T-helper 1 cell treated with Interleukin-12 subunit alpha and Interleukin-12 subunit beta and Interleukin-4 antibody, amounts not matched to agents 30 ng/mL and 1 ng/mL, for 36 hours (primary cell): ENCODE measurements at regions not wholly inside any gene's neighbourhood (a gene's known extent, or its start where the extent isn't known, plus 50 kb on each side); places are given as distances from the start of the nearest gene placed in this dataset.

Experiments
- intact Hi-C: fragments of 100-400 bp; cut with micrococcal nuclease; formaldehyde crosslinking; loops from one replicate; pipeline ENCODE4 v1.15.1; 2024

DNA sequence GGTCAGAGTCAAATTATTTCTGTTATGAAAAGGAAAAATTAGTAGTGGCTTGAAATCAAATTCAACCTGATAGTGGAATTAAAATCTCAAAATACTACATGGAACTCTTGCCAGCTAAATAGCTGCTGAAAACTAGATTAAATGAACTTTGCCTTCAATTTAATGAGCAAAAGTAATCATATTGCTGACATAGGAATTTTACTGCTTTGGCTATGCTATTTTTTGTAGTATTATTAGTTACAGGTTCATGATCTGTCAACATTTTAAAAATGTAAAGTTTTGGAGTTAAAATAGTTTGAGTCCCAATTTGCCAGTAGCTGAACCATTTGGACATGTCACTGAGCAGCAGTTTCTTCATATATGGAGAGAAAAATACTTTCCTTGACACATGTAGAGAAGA is 81.4 kb downstream of the RERGL start:
- intact Hi-C loops: no loop called here

DNA sequence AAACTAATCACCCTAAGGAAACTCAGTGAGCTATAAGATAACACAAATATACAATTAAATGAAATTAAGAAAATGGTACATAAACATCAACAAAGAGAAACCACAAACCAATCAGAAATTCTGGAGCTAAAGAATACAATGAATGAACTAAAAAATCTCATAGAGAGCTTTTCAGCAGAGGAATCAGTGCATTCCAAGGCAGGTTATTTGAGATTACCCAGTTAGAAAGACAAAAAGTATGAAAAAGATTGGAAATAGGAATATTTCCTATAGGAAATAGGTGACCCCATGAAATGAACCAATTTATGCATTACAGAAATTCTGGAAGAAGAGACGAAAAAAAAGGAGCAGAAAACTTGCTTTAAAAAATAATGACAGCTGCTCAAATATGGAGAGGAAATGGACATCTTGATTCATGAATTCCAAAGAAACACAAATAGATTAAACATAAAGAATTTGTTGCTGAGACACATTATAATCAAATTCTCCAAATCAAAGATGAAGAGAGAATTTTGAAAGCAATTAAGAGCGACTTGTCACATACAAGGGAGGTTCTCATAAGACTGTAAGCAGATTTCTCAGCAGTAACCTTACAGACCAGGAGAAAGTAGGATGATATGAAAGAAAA is 90.7 kb downstream of the RERGL start:
- intact Hi-C loops: no loop called here

DNA sequence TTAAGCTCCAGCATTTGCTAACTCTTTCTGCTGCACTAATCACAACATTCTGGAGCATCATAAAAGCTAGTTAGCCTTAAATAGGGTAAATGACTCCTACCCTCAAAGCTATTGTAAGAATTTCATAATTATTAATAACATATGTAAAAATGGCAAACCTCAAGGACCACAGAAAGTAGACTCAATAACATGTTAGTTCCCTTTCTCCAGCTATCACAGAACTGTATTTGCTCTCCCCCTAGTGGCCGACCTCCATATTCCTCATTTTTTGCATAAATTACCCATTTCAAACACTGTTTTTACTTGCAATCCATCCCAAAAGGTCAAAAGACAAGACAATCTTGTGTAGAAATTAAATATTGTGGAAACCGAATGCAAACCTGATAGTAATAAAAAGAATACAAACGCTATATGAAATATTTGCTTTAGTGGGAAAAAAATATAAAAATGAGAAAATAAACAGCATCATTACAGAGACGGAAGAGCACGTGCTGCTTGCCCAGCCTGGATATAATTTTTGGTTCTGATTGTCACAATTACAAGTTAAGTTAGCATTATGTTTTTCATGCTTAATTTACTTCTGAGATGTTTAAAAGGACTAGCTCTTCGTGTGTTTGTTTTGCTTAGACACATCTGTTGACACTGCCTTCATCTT is 97.9 kb downstream of the RERGL start:
- intact Hi-C loops: no loop called here

DNA sequence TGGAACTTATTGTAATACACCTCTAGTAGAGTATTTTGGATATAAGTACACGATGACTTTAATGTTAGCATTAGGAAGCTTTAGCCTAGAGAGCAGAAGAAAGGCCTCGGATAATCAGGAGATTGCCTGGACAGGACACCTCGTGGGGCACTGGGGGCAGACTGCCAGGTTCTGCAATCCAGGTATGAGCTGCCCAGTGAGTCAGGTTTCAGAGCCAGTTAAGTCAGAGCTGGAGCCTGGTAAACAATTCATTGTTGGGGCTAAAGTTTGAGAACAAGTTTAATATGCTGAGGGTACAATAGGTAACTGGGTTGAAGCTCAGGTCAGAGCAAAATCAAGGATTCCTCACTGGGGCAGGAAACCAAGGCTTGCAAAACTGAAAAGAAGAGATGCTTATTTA is 107.4 kb downstream of the RERGL start:
- intact Hi-C loops: no loop called here

DNA sequence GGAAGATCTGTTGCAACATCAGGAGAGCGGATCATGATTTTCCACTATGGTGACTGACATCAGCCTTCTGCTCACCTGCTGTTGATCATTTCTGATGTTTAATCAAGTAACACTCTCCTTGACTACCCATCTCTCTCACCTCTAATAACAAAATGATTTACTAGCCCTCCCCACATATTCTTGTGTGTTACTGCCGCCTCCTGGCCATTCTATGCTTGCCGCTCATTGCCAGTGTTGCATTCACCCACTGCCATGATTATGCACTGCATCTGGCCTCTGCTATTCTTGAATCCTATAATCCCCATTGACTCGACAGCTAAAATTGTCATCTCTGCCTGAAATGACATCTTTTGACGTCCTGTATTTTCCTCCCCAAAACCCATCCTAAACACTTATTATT is 113.8 kb downstream of the RERGL start:
- intact Hi-C loops: no loop called here

DNA sequence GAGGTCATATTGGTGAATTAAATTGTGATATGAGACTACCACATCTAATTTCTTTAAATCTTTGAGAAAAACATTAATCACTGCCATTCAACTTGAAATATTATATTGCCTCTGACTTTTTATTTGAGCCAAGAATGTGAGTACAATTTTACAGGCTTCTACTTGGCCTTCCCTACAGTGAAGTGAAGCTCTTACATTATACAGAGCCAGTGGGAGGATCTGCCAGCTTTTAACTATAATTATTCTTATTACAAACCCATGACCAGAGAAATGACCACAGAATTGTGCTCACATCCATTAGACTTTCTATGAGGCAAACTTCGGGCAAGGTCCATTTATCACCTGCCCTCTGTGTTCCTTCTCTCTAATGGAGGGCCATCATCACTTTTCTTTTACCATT is 114.2 kb downstream of the RERGL start:
- intact Hi-C loops: no loop called here

DNA sequence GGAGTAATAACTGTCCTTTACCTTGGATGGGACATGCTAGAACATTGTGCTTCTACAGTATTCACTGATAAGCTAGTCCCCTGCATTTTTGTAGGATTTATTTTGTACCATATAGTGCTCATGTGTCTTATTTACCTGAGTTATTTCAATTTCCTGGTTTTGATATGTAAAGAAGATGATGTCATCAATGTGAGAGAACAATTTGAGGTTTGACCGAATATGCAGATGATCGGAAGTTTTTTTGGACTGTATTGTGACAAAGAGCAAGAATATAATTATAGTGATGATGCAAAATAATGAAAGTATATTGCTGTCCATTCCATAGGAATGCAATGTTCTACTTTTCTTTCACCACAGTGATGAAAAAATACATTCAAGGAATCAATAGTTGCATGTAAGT is 114.8 kb downstream of the RERGL start:
- intact Hi-C loops: no loop called here

DNA sequence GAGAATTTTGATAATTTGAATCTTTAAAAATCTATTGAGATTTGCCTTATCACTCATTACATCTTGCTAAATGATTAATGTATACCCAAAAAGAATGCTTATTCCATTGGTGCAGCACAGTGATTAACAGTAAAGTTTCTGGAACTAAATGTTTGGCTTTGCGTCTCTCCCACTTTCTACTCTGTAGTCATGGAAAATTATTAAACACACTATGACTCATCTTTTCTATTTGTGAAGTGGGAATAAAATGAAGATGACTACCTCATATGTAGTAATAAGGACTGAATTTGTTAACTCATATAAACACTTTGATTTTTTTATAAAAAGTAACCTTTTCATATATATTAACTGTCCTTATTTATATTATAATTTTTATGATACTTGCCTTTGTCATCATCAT is 118.1 kb downstream of the RERGL start:
- intact Hi-C loops: no loop called here

DNA sequence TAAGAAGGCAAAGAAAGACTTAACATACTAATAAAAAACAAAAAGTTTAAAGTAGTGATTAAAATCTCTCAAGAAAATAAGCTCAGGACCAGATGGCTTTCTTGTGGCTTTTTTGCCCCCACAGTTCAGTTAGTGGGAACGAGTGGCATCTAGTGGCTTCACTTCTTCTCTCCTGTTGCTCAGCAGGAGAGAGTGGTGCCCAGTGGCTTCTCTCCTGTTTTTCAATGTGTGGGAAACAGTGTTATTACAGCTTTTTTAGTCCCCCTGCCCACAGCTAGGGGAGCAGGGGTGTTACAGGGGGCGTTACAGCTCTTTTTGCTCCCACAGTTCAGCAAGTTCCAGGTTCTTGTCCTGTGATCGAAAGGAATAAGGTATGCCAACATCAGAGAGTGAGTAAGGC is 135.2 kb downstream of the RERGL start:
- intact Hi-C loops: no loop called here

DNA sequence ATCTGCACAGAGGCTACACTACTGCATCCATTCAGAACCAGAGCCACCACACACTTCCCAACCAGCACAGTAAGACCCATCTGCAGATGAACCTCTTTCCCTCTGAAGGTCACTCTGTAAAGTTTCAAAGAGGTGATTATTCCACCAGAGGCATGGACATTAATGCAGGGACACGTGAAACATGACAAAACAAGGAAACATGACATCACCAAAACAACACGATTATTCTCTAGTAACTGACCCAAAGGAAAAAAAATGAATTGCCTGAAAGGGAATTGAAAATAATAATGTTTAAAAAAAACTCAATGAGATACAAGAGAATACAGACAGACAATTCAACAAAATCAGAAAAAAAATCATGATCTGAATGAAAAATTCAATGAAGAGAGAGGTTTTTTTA is 139.1 kb downstream of the RERGL start:
- intact Hi-C loops: no loop called here

DNA sequence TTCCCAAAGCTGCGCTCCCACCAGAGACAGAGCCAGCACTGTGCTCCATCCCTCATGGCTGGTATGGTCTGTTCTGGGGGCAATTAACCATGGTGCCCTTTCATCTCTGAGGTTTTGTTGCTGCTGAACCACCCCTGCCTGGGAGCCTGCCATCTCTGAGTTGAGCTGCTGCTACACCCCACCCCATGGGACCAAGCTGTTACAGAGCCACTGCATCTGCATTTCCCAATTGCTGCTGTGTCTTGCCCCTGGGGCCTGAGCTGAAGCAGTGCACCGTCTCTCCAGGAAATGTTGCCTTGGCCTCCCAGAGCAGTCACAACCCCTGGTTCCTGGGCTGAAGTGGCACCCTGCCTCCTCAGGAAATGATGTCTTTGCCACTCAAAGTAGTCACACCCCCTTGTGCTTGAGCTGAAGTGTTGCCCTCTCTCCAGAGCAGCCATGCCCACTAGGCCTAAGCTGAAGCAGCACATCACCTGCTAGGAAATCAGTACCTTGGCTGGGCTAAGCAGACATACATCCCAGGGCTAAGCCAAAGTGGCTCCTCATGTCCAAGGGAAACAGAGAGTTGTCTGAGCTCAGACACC is 140.3 kb downstream of the RERGL start:
- intact Hi-C loops: no loop called here

DNA sequence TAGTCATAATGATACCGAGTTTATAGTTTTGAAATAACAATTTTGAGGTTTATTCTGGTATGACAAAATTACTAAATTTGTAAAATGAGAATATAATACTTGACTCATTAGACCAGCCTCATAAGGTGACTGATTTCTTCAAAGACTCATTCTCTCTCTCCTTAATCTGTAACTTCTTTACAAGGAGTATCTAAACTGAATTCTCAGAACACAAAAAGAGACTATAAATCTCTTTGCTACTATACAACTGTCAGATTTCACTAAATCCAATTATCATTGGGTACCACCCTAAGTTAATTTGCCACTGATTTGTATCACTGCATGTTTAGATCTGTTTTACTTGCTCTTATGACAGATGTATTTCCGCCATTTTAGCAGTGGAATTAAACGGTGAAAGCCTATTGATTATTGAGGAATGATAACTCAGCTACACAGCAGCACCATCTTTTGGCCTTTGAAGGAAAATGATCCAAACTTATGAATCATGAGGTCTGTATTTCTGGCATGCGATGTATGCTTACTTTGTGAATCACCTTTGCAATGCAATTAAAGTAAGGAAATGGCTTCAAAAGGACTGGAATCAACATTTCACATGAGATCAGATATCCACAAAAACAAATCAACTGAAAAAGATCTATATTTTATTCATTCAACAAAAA is 161.2 kb downstream of the RERGL start:
- intact Hi-C loops: no loop called here

DNA sequence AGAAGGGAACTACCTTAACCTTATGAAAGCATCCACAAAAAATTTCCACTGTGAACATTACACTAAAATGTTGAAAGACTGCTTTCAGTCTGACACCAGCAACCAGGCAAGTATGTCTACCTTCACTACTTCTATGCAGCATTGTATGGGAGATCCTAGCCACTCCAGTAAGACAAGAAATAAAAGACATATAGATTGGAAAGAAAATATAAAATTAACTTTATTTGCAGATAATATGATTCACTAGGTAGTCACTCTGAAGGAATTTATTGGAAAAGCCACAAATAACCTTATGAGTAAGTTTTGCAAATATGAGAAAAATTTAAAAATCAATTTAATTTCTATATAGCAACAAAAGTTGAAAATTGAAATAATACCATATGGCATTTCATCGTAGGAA is 172.0 kb downstream of the RERGL start:
- intact Hi-C loops: no loop called here

DNA sequence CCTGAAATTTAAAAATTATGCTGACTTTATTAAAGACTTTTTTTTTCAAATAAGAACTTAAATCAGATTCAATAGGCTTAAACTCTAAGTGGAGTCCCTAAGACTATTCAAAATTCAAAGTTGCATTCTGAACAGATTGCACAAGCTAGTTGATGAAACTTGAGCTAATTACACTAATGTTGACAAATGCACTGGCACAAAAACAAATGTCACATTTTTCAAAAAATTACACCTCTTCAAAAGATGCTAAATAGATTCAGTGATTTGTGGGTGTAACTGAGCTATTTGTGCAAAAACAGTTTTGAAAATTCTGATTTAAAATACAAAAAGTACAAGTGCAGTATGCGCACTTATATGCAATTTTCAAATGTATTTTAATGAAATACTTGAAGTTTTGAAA is 205.4 kb downstream of the RERGL start:
- intact Hi-C loops: no loop called here

DNA sequence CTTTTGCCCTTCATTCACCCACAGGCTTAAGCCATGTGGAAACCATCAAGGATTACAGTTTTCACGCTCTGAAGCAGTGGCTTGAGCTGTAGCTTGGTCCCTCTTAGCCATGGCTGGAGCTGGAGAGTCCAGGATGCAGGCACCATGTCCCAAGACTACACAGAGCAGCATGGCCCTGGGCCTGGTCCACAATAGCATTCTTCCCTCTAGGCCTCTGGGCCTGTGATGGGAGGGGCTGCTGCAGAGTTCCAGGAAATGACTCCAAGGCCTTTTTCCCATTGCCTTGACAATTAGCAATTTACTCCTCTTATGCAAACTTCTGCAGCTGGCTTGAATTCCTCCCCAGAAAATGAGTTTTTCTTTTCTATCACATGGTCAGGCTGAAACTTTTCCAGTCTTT is 211.3 kb downstream of the RERGL start:
- intact Hi-C loops: no loop called here

DNA sequence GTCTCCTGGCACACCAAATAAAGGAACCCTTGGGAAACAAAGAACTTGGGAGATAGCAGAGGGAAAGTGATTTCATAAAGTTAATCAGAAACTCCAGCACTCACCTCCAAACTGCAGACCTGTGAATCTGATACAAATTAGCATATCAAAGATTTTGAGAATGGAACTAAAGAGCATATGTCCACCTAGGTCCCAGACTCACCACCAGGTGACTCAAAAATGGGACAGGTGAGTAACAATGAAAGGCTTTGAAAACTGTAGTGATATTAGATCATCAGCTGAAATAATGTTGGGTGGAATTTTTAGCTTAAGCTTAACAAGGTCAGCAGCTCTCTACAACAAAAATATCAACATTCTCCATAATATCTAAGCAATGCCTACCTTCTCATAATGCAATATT is 214.8 kb downstream of the RERGL start:
- intact Hi-C loops: no loop called here

DNA sequence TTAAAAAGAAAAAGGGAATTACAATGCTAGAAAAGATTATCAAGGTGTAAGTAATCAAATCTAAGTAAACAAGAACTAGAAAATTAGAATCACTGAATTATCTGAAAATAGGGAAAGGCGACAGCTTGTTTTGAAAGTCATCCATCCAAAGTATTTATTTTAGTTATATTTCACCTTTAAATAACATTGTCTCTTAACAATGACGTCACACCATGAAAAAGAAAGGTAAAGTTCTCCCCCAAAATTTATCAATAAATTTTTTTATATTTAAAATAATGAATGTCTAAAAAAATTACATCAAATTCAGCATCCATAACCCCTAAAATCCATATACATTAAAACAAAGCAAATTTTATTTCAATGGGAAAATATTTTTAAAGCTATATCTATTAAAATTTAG is 223.2 kb downstream of the RERGL start:
- intact Hi-C loops: no loop called here

DNA sequence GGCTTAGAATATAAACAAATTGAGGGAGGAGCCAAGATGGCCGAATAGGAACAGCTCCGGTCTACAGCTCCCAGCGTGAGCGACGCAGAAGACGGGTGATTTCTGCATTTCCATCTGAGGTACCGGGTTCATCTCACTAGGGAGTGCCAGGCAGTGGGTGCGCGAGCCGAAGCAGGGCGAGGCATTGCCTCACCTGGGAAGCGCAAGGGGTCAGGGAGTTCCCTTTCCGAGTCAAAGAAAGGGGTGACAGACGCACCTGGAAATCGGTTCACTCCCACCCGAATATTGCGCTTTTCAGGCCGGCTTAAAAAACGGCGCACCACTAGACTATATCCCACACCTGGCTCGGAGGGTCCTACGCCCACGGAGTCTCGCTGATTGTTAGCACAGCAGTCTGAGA is 234.4 kb downstream of the RERGL start:
- intact Hi-C loops: loop anchor here (2.0 kb wide), 1 partner anchor 89 kb away; no protein-coding TSS in a partner anchor

DNA sequence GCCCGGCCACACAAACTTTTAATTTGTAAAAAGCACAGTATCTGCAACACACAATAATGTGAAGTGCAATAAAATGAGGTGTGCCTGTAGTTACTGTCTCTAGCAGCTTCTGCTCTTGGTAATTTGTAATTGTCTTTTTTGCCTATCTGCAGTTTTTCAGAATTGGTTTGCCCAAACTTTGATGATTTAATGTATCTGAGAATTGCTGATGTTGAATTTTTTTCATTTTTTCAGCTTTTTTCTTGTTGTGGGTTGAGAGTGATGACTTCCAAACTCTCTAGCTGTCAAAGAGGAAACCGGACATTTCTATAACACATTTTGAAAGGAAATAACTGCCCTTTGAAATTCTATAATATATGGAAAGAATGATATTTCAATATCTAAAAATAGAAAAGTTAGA is 236.9 kb downstream of the RERGL start:
- intact Hi-C loops: no loop called here

DNA sequence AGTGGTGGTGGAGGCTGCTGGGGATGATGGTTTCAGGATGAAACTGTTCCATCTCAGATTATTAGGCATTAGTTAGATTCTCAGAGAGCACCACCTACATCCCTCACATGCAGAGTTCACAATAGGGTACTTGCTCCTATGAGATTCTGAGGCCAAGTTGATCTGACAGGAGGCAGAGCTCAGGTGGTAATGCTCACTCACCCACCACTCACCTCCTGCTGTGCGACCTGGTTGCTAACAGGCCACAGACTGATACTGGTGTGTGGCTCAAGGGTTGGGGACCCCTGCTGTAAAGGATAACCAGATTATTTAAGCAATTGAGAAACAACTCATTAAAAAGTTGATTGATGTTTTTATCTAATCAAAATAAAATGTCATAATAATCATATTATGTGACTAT is 248.5 kb downstream of the RERGL start:
- intact Hi-C loops: no loop called here

DNA sequence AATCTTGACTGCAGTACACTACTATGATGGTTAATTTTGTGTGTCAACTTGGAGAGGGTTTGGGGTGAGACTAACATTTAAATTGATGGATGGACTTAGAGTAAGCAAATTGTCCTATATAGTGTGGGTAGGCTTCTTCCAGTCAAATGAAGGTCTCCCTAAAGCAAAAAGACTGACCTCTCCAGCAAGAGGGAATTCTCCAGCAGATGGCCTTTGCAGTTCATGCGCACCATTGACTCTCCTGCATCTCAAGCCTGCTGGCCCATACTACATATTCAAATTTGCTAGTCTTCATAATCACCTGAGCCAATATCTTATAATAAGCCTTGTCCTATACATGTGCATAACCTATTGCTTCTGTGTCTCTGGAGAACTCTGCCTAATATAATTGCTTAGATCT is 260.2 kb downstream of the RERGL start:
- intact Hi-C loops: no loop called here

DNA sequence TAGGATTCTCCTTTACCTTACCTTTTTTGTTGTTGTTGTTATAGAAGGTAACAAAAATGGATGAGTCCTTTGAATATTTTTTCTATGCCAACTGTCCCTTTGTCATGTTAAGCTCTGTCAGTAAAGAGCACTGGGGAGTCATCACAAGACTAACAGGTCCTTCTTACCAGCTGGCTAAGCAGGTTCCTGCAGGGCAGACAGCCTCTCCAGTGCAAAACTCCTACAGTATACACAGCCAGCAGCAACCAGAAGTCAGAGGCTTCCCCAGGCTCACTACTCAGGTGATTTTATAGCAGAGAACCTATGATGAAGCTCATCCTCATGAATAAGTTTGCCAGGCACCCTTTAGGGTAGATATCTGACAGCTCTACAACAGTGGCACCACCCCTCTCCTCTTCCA is 271.1 kb downstream of the RERGL start:
- intact Hi-C loops: no loop called here

DNA sequence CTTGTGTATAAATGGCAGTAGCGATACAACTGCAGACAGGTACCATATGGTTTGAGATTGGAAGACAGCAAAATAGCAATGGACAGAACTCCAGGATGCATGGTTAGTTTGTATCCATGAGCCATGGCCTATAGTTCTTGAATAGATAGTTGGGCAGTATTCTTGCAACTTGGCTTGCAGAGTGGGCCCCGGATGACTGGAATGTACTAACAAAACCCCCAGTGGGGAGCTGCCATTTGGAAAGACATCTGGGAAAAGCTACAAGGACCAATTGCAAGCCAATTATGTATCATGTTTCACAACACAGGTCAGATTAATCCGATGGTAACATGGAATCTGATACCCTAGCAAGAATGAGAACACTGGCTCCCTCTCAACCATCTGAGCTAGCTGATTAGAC is 279.6 kb downstream of the RERGL start:
- intact Hi-C loops: no loop called here
